ENCODE measurements at regions not wholly inside any gene's neighbourhood (a gene's known extent, or its start where the extent isn't known, plus 50 kb on each side); places are given as distances from the start of the nearest gene placed in this dataset.

DNA sequence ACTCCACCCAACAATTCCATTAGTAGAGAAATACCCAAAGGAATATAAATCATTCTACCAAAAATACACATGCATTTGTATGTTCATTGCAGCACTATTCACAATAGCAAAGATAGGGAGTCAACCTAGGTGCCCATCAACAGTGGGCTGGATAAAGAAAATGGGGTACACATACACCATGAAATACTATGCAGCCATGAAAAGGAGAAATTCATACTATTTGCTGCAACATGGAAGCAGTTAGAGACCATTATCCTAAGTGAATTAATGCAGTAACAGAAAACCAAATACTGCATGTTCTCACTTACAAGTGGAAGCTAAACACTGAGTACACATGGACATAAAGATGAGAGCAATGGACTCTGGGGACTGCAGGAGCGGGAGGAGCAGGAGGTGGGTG, 72.4 kb upstream of the MBOAT1 start:
- WGBS, 2 experiments (ENCODE audit: insufficient coverage in 2 of 2) = 88 to 100% methylated on average over 1 of the region's 1 CpG
- H3K4me3 ChIP-seq (ENCODE audit: extremely low read depth, insufficient read depth, low read length, poor library complexity, severe bottlenecking) = no peak overlapping the region
- H3K9me3 ChIP-seq (ENCODE audit: control insufficient read depth, low read length) = no peaks in the 10 kb centered on the region
- H3K27ac ChIP-seq (ENCODE audit: low read depth, low read length, severe bottlenecking) = no peak overlapping the region
- H3K4me1 ChIP-seq (ENCODE audit: control insufficient read depth, insufficient read depth, low read length, poor library complexity, severe bottlenecking) = no peaks in the 10 kb centered on the region
- H3K36me3 ChIP-seq (ENCODE audit: control insufficient read depth, insufficient read depth, low read length) = no peaks in the 10 kb centered on the region

DNA sequence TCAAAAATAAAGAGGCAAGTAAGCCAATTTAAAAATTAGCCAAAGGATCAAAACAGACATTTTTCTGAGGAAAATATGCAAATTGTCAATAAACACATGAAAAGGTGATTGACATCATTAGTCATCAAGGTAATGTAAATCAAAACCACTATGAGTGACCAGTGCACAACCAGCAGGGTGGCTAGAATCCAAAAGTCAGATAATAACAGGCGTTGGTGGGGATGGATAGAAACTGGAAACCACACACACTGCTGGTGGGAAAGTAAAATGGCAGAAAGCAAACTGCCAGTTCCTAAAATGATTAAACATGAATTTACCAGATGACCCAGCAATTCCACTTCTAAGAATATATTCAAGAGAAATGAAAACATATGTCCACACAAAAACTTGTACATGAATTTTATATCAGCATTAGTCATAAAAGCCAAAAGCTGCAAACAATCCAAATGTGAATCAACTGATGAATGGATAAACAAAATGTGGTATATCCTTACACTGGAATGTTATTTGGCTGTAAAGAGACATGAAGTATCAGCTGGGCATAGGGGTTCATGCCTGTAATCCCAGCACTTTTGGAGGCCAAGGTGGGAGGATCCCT, 74.8 kb upstream of the MBOAT1 start:
- Histone ChIP-seq H3K9me3 (ENCODE audit: control insufficient read depth, low read length) (no peaks in the 10 kb centered on the region), H3K4me3 (ENCODE audit: extremely low read depth, insufficient read depth, low read length, poor library complexity, severe bottlenecking) (no peak overlapping the region), H3K36me3 (ENCODE audit: control insufficient read depth, insufficient read depth, low read length) (no peaks in the 10 kb centered on the region), H3K27ac (ENCODE audit: low read depth, low read length, severe bottlenecking) (no peak overlapping the region), H3K4me1 (ENCODE audit: control insufficient read depth, insufficient read depth, low read length, poor library complexity, severe bottlenecking) (no peaks in the 10 kb centered on the region)
- WGBS, 2 experiments (ENCODE audit: insufficient coverage in 2 of 2) = 80 to 100% methylated on average over 1 of the region's 1 CpG

DNA sequence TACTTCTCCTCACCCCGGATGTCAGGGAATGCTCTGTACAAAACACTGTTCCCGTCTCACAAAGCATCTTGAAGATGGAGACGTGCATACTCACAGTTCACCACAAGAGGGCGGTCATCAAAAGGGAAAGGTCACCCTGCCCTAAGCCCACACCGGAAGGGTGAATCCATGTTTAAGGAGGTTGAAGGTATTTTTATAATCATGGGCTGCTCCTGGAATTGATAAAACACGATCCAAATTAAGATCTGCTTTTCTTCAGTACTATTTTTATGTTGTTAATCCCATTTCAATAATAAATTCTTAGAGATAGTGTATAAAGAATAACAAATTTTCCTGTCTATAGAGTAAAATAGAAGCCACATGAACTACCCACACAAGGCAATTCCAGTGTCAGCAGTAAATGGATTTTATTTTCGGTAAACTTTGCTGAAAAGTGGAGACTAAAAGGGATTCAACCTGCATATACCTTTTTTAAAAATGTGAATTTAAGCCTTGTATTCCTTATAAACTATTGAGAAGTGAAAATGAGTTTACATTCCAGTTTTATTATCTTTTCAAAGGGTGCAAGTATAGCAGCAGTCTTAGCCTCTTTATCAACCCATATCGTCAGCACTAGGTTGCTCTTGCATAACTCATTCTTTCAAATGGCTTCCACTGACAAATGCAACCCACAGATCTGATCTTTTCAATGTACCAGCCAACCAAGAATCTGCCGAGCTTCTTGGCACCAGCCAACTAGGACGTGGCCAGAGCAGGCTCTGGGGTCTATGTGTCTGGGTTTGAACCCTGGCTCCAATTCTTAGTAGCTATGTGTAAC, 79.7 kb upstream of the MBOAT1 start:
- Histone ChIP-seq H3K4me3 (ENCODE audit: extremely low read depth, insufficient read depth, low read length, poor library complexity, severe bottlenecking) (no peak overlapping the region), H3K9me3 (ENCODE audit: control insufficient read depth, low read length) (no peaks in the 10 kb centered on the region), H3K36me3 (ENCODE audit: control insufficient read depth, insufficient read depth, low read length) (no peaks in the 10 kb centered on the region), H3K4me1 (ENCODE audit: control insufficient read depth, insufficient read depth, low read length, poor library complexity, severe bottlenecking) (no peaks in the 10 kb centered on the region), H3K27ac (ENCODE audit: low read depth, low read length, severe bottlenecking) (no peak overlapping the region)
- WGBS, 2 experiments (ENCODE audit: insufficient coverage in 2 of 2) = 32 to 50% methylated on average over 2 to 4 of the region's 10 CpGs

DNA sequence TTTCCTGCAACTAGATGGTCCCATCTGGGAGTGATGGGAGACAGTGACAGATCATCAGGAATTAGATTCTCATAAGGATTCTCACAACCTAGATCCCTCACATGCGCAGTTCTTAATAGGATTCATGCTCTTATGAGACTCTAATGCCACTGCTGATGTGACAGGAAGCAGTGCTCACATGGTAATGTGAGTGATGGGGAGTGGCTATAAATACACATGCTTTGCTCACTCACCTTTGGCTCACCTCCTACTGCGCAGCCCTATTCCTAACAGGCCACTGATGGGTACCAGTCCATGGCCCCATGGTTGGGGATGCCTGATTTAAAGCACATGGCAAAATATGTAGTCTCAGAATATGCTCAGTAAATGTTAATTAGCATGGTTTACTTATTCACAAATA, 80.6 kb upstream of the MBOAT1 start:
- no peak overlapping the region for H3K4me3 ChIP-seq (ENCODE audit: extremely low read depth, insufficient read depth, low read length, poor library complexity, severe bottlenecking)
- no CpG with 5 or more reads among the region's 2 CpGs for WGBS, 2 experiments (ENCODE audit: insufficient coverage in 2 of 2)
- no peak overlapping the region for H3K27ac ChIP-seq (ENCODE audit: low read depth, low read length, severe bottlenecking)
- no peaks in the 10 kb centered on the region for H3K9me3 ChIP-seq (ENCODE audit: control insufficient read depth, low read length)
- H3K4me1 ChIP-seq (ENCODE audit: control insufficient read depth, insufficient read depth, low read length, poor library complexity, severe bottlenecking) = no peaks in the 10 kb centered on the region
- no peaks in the 10 kb centered on the region for H3K36me3 ChIP-seq (ENCODE audit: control insufficient read depth, insufficient read depth, low read length)

GRCh38 chr6:20301256-20301655, 89.0 kb upstream of the MBOAT1 start:
- 94 to 97% methylated on average over 21 of the region's 29 CpGs for WGBS, 2 experiments (ENCODE audit: insufficient coverage in 2 of 2)
- Histone ChIP-seq H3K4me3 (ENCODE audit: extremely low read depth, insufficient read depth, low read length, poor library complexity, severe bottlenecking) (no peak overlapping the region), H3K36me3 (ENCODE audit: control insufficient read depth, insufficient read depth, low read length) (no peaks in the 10 kb centered on the region), H3K9me3 (ENCODE audit: control insufficient read depth, low read length) (no peaks in the 10 kb centered on the region), H3K4me1 (ENCODE audit: control insufficient read depth, insufficient read depth, low read length, poor library complexity, severe bottlenecking) (no peaks in the 10 kb centered on the region), H3K27ac (ENCODE audit: low read depth, low read length, severe bottlenecking) (no peak overlapping the region)

GRCh38 chr6:20302168-20302567, 89.9 kb upstream of the MBOAT1 start:
- 63 to 66% methylated on average over 3 of the region's 3 CpGs for whole genome bisulfite sequencing, 2 experiments (ENCODE audit: insufficient coverage in 2 of 2)
- H3K27ac ChIP-seq (ENCODE audit: low read depth, low read length, severe bottlenecking) = no peak overlapping the region
- H3K4me3 ChIP-seq (ENCODE audit: extremely low read depth, insufficient read depth, low read length, poor library complexity, severe bottlenecking) = no peak overlapping the region
- H3K4me1 ChIP-seq (ENCODE audit: control insufficient read depth, insufficient read depth, low read length, poor library complexity, severe bottlenecking) = no peaks in the 10 kb centered on the region
- H3K9me3 ChIP-seq (ENCODE audit: control insufficient read depth, low read length) = no peaks in the 10 kb centered on the region
- no peaks in the 10 kb centered on the region for H3K36me3 ChIP-seq (ENCODE audit: control insufficient read depth, insufficient read depth, low read length)

DNA sequence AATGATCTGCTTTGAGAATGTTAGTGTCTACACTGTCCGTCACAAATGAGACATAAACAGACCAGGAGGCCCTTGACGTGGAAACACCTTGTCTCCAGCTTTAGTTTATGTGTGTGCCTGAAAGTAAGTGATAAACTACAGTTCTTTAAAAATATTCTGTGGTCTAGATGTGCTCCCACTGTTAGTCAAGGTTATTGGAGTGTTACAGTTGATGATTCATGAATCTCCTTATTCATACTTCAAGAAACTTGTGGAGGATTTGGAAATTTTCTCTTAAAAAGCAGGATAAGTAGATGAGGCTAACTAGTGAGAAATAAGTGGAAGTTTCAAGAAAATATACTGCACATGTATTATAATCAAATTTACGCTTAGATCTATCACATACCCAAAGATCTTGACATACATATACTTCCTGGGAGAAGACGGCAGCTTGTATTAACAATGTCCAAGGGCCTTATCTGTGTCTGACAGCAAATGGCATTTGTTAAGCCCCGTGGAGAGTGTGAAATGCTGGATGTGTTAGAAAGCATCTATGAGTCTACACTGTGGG, 90.5 kb upstream of the MBOAT1 start:
- Histone ChIP-seq H3K36me3 (ENCODE audit: control insufficient read depth, insufficient read depth, low read length) (no peaks in the 10 kb centered on the region), H3K4me1 (ENCODE audit: control insufficient read depth, insufficient read depth, low read length, poor library complexity, severe bottlenecking) (no peaks in the 10 kb centered on the region), H3K27ac (ENCODE audit: low read depth, low read length, severe bottlenecking) (no peak overlapping the region), H3K9me3 (ENCODE audit: control insufficient read depth, low read length) (no peaks in the 10 kb centered on the region), H3K4me3 (ENCODE audit: extremely low read depth, insufficient read depth, low read length, poor library complexity, severe bottlenecking) (no peak overlapping the region)
- 66% methylated on average over 4 of the region's 5 CpGs; no CpG with 5 or more reads in 1 of the 2 experiments for WGBS, 2 experiments (ENCODE audit: insufficient coverage in 2 of 2)

- WGBS, 2 experiments (ENCODE audit: insufficient coverage in 2 of 2) = 84 to 88% methylated on average over 11 to 13 of the region's 14 CpGs
- no peaks in the 10 kb centered on the region for H3K36me3 ChIP-seq (ENCODE audit: control insufficient read depth, insufficient read depth, low read length)
- H3K4me3 ChIP-seq (ENCODE audit: extremely low read depth, insufficient read depth, low read length, poor library complexity, severe bottlenecking) = no peak overlapping the region
- no peaks in the 10 kb centered on the region for H3K9me3 ChIP-seq (ENCODE audit: control insufficient read depth, low read length)
- H3K27ac ChIP-seq (ENCODE audit: low read depth, low read length, severe bottlenecking) = no peak overlapping the region
- H3K4me1 ChIP-seq (ENCODE audit: control insufficient read depth, insufficient read depth, low read length, poor library complexity, severe bottlenecking) = no peaks in the 10 kb centered on the region
Observed at GRCh38 chr6:20306491-20306890, 94.2 kb upstream of the MBOAT1 start.

- WGBS, 2 experiments (ENCODE audit: insufficient coverage in 2 of 2) = no CpG with 5 or more reads among the region's 2 CpGs
- H3K4me3 ChIP-seq (ENCODE audit: extremely low read depth, insufficient read depth, low read length, poor library complexity, severe bottlenecking) = no peak overlapping the region
- no peaks in the 10 kb centered on the region for H3K9me3 ChIP-seq (ENCODE audit: control insufficient read depth, low read length)
- H3K27ac ChIP-seq (ENCODE audit: low read depth, low read length, severe bottlenecking) = no peak overlapping the region
- no peaks in the 10 kb centered on the region for H3K4me1 ChIP-seq (ENCODE audit: control insufficient read depth, insufficient read depth, low read length, poor library complexity, severe bottlenecking)
- no peaks in the 10 kb centered on the region for H3K36me3 ChIP-seq (ENCODE audit: control insufficient read depth, insufficient read depth, low read length)
Observed at GRCh38 chr6:20309186-20309585, 92.5 kb upstream of the E2F3 start.

- no CpG with 5 or more reads among the region's 1 CpG for WGBS, 2 experiments (ENCODE audit: insufficient coverage in 2 of 2)
- H3K36me3 ChIP-seq (ENCODE audit: control insufficient read depth, insufficient read depth, low read length) = no peaks in the 10 kb centered on the region
- H3K4me1 ChIP-seq (ENCODE audit: control insufficient read depth, insufficient read depth, low read length, poor library complexity, severe bottlenecking) = no peaks in the 10 kb centered on the region
- H3K27ac ChIP-seq (ENCODE audit: low read depth, low read length, severe bottlenecking) = no peak overlapping the region
- H3K9me3 ChIP-seq (ENCODE audit: control insufficient read depth, low read length) = no peaks in the 10 kb centered on the region
- H3K4me3 ChIP-seq (ENCODE audit: extremely low read depth, insufficient read depth, low read length, poor library complexity, severe bottlenecking) = no peak overlapping the region
Observed at GRCh38 chr6:20310185-20310584, 91.5 kb upstream of the E2F3 start.

DNA sequence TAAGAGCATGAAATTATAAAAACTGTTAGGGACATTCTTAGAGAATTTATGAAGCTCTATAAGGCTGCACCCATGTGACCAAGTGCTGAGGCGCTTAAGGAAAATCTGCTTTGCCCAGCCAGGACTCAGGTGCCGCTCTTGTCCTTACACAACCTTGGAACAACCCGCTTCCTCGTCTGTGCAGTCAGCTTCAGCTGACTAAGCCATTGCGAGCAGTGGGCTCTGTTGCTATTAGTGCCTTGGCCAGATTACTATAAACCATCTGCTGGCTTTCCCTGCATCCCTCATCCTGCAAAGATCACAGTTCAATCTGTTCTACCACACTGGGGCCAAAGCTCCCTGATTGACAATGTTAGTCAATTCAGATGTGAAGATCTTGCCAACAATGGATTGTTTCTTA, 89.1 kb upstream of the E2F3 start:
- Histone ChIP-seq H3K27ac (ENCODE audit: low read depth, low read length, severe bottlenecking) (no peak overlapping the region), H3K4me3 (ENCODE audit: extremely low read depth, insufficient read depth, low read length, poor library complexity, severe bottlenecking) (no peak overlapping the region), H3K4me1 (ENCODE audit: control insufficient read depth, insufficient read depth, low read length, poor library complexity, severe bottlenecking) (no peaks in the 10 kb centered on the region), H3K36me3 (ENCODE audit: control insufficient read depth, insufficient read depth, low read length) (no peaks in the 10 kb centered on the region), H3K9me3 (ENCODE audit: control insufficient read depth, low read length) (no peaks in the 10 kb centered on the region)
- WGBS, 2 experiments (ENCODE audit: insufficient coverage in 2 of 2) = 89 to 92% methylated on average over 5 of the region's 5 CpGs
